SW480 (cell line): ENCODE measurements at regions not wholly inside any gene's neighbourhood (a gene's known extent, or its start where the extent isn't known, plus 50 kb on each side); places are given as distances from the start of the nearest gene placed in this dataset.
"Not testable (repeated sequence)": the region's sequence is repeated elsewhere in the genome, so short reads cannot be mapped to it uniquely, and the experiment has no call there.

Experiments
- DNase-seq: peaks from one replicate; pipeline ENCODE4 v3.0.0-alpha.2; 2016; ENCODE audit warnings: low spot score

GRCh38 chr2:155033652-155034051, 335.2 kb downstream of the KCNJ3 start:
- no peak for DNase-seq

GRCh38 chr2:155030296-155030695, 331.8 kb downstream of the KCNJ3 start:
- DNase-seq = no peak

- DNase-seq = no peak
Observed at GRCh38 chr2:155026651-155027174, 328.2 kb downstream of the KCNJ3 start.

GRCh38 chr2:155023674-155024073, 325.2 kb downstream of the KCNJ3 start:
- no peak for DNase-seq

- no peak for DNase-seq
Observed at GRCh38 chr2:155022531-155022930, 324.0 kb downstream of the KCNJ3 start.

GRCh38 chr2:155021618-155022017, 323.1 kb downstream of the KCNJ3 start:
- DNase-seq = no peak

GRCh38 chr2:155020246-155020645, 321.8 kb downstream of the KCNJ3 start:
- no peak for DNase-seq

GRCh38 chr2:155010925-155011324, 312.4 kb downstream of the KCNJ3 start:
- DNase-seq = no peak

GRCh38 chr2:154995361-154995760, 296.9 kb downstream of the KCNJ3 start:
- DNase-seq = no peak

GRCh38 chr2:154992826-154993225, 294.3 kb downstream of the KCNJ3 start:
- no peak for DNase-seq

GRCh38 chr2:154978710-154979109, 280.2 kb downstream of the KCNJ3 start:
- DNase-seq = no peak

GRCh38 chr2:154978244-154978643, 279.7 kb downstream of the KCNJ3 start:
- DNase-seq = no peak

- no peak for DNase-seq
Observed at GRCh38 chr2:154974041-154974440, 275.5 kb downstream of the KCNJ3 start.

GRCh38 chr2:154963511-154963910, 265.0 kb downstream of the KCNJ3 start:
- DNase-seq = no peak

- no peak for DNase-seq
Observed at GRCh38 chr2:154961676-154962075, 263.2 kb downstream of the KCNJ3 start.

- no peak for DNase-seq
Observed at GRCh38 chr2:154960802-154961583, 262.5 kb downstream of the KCNJ3 start.

- DNase-seq = no peak
Observed at GRCh38 chr2:154952346-154952980, 254.0 kb downstream of the KCNJ3 start.

GRCh38 chr2:154947416-154947815, 248.9 kb downstream of the KCNJ3 start:
- not testable (repeated sequence) for DNase-seq

GRCh38 chr2:154945984-154946383, 247.5 kb downstream of the KCNJ3 start:
- no peak for DNase-seq

- no peak for DNase-seq
Observed at GRCh38 chr2:154941379-154941778, 242.9 kb downstream of the KCNJ3 start.

- DNase-seq = no peak
Observed at GRCh38 chr2:154934213-154934612, 235.7 kb downstream of the KCNJ3 start.

- DNase-seq = no peak
Observed at GRCh38 chr2:154924531-154924930, 226.0 kb downstream of the KCNJ3 start.

- DNase-seq = no peak
Observed at GRCh38 chr2:154914561-154914960, 216.1 kb downstream of the KCNJ3 start.
